GM19395 (cell line): ENCODE measurements at regions not wholly inside any gene's neighbourhood (a gene's known extent, or its start where the extent isn't known, plus 50 kb on each side); places are given as distances from the start of the nearest gene placed in this dataset.

Source experiments
- ATAC-seq: cut with Tn5 transposase; IDR thresholded peaks from one replicate; pipeline ENCODE4 v1.9.1; 2021; ENCODE audit warnings: mild to moderate bottlenecking, moderate library complexity; ENCODE audit not compliant: unreplicated experiment

DNA sequence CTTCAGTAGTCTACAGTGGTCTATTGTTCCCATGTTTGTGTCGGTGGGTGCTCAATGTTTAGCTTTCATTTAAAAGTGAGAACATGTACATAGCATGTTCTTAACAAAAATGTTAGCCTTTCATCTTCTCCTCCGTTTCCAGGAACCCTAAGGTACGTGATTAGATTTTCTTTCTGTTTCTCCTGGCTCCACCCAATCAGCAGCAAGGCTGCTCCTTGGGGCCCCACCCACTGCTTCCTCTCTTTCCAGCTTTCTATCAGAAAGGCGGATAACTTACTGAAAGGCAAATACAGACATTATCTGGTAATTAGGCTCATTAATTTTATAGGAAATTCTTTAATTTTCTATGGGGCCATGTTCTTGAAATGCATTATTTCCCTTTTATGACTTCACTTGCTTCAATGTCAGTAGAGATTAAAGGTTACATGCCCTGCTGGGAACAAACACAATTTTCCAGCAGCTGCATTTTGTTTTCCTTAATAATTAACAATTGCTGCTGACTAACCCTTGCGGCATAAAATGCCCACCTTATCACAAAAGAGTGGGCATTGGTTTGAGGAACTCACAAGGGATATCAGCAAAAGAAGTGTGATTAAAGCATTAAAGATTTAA, 324.9 kb upstream of the SNX7 start:
- no peak for ATAC-seq

DNA sequence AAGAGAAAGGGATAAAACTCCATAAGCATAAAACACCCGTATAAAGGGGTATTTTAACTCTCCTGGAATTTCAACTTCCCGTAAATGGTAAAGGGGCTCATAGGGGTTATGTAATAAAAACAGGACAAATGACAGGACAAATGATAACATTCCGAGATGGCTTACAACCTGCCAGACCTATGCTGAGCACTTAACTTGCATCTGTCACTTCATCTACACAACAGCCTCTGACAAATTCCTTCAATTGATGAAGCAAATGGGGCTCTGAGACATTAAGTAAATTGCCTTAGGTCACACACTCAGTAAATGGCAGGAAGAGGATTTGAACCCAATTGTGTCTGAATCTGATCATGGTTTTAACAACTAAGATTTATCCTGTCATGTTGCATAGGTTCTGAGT, 327.6 kb upstream of the SNX7 start:
- no peak for ATAC-seq

GRCh38 chr1:98333406-98333805, 328.1 kb upstream of the SNX7 start:
- no peak for ATAC-seq

GRCh38 chr1:98331718-98332311, 329.7 kb upstream of the SNX7 start:
- ATAC-seq: no peak

- no peak for ATAC-seq
These were observed 330.3 kb upstream of the SNX7 start for GRCh38 chr1:98331243-98331642.

GRCh38 chr1:98330224-98330623, 331.3 kb upstream of the SNX7 start:
- ATAC-seq: no peak

DNA sequence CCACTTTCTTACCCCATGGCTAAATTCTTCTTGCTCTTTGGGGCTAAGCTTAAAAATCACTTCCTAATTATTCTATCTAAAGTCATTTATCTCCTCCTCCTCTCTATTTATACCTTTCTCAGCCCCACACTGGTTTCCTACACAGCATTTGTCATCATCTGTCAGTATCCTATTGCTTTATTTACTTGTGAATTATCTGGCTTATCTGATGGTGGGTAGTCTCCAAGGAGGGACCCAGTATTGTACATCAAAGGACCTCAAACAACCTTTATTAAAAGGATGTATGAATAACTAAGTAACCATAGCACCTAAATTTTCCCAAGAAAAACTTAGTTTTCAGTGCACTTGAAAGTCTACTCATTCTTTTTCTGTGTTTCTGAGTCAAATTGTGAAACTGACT, 332.7 kb upstream of the SNX7 start:
- ATAC-seq: no peak

- no peak for ATAC-seq
These were observed 334.2 kb upstream of the SNX7 start for GRCh38 chr1:98327220-98327861.

DNA sequence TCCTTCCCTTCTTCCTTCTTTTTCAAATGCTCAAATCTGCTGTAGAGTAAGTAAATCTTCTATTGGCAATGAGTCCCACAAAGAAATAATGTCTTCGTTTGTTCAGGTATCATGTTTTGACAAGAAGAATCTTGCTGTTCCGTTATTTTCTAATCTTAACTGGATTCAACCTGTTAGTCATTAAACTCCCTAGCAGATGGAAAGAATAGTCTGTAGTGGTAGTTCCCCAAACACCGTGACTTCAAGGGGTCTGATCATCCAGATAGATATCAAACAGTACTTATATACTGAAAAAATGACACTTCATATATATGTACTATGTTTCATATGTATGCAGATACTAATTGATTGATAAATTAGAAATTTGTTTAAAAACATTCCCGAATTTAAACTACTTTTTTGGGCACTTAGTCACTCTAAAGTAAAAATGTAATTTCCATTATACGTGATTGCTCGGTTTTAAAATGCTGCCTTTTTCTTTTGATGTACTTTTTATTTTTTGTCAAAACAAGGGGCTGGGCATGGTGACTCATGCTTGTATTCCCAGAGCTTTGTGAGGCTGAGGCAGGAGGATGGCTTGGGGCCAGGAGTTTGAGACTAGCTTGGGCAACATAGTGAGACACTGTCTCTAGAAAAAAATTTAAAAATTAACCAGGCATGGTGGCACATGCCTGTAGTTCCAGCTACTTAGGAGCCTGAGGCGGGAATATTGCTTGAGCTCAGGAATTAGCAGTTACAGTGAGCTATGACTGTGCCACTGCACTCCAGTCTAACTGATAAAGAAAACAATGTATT, 335.7 kb upstream of the SNX7 start:
- no peak for ATAC-seq

- ATAC-seq: no peak
These were observed 337.6 kb upstream of the SNX7 start for GRCh38 chr1:98323906-98324358.

DNA sequence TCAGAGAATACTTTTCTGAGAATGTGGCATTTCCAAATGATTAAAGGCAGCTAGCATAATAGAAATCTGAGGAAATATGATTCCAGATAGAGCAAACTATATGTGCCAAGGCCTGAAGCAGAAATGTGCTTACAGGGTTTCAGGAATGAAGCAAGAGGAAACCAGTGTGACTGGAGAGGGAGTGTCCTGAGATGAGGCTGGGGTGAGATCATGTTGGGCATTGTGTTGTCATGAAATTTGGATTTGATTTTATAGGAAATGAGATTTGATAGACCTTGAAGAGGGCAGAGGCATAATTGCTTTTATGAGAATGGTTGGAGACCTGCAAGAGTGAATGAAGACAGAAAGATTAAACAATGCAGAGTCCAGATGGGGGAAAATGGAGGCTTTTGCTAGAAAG, 338.1 kb upstream of the SNX7 start:
- no peak for ATAC-seq

DNA sequence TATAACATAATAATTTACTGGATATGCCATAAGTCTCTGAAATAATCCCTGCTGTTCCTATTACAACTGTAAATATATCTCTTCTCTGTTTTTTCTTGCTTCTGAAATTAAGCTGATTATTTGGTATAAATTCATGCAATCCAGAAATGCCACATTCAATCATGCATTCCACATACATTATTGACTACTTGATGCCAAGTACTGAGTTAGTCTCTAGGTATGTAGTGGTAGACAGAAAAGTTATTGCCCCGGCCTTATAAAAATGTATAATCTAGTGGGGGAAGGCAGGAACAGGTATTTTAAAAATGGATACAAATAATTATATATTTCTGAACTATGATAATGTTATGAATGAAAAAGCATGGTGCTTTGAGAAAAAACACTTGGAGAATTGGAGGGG, 338.6 kb upstream of the SNX7 start:
- no peak for ATAC-seq

DNA sequence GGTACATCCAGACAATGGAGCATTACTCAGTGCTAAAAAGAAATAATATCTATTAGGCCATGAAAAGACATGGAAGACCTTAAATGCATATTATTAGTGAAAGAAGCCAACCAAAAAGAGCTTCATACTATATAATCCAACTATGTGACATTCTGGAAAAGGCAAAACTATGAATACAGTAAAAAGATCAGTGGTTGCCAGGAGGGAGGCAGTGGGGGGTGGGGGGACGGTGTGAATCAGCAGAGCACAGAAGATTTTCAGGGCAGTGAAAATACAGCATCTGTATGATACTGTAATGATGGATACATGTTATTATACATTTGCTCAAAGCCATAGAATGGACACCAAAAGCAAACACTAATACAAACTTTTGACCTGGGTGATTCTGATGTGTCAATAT, 339.4 kb upstream of the SNX7 start:
- ATAC-seq: no peak

GRCh38 chr1:98321191-98321590, 340.3 kb upstream of the SNX7 start:
- ATAC-seq: no peak

DNA sequence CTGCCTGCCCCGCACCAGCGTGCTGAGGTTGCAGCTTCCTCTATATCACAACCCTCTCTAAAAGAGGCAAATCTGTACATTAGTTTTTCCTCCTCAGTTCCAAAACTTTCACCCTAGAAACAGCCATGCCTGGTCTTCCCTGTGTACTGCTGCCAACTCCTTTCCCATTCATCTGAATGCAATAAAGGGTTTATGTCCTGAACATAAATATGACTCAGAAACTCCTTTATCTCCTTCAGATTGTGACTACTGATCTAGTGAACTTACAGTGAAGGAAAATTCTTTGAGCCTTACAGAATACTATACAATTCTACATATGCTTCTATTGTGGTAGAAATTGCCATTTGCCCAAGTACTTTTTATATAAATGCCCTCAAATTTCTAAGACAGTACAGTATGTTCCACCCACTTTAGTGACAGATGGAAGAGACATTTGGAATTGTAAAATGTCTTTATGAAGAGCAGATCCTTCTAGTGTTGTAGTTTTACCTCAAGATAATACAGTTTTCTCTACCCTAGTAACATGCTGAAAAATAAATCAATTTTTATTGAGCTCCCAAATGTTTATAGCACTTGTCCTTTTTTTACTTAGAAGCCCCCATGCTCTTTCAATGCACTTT, 345.1 kb upstream of the SNX7 start:
- ATAC-seq: no peak

GRCh38 chr1:98315309-98315708, 346.2 kb upstream of the SNX7 start:
- no peak for ATAC-seq

- no peak for ATAC-seq
These were observed 346.9 kb upstream of the SNX7 start for GRCh38 chr1:98314601-98315000.

GRCh38 chr1:98306517-98307089, 354.9 kb upstream of the SNX7 start:
- ATAC-seq: no peak

- no peak for ATAC-seq
These were observed 356.2 kb upstream of the SNX7 start for GRCh38 chr1:98305362-98305761.

- no peak for ATAC-seq
These were observed 356.6 kb upstream of the SNX7 start for GRCh38 chr1:98304888-98305287.

GRCh38 chr1:98299861-98300260, 361.7 kb upstream of the SNX7 start:
- ATAC-seq: no peak
